GM12874 (cell line): ENCODE measurements at regions not wholly inside any gene's neighbourhood (a gene's known extent, or its start where the extent isn't known, plus 50 kb on each side); places are given as distances from the start of the nearest gene placed in this dataset.

Source experiments
- CTCF ChIP-seq: IDR thresholded peaks from 2 replicates; pipeline ENCODE4 v1.5.1; 2011; ENCODE audit warnings: low read depth, mild to moderate bottlenecking, control low read depth, low read length, moderate library complexity; ENCODE audit not compliant: insufficient read depth

- TF ChIP-seq CTCF: no peak
Observed at GRCh38 chr4:11719879-11720278, 291.2 kb upstream of the HS3ST1 start.

- TF ChIP-seq CTCF: no peak
Observed at GRCh38 chr4:11715753-11716521, 287.2 kb upstream of the HS3ST1 start.

- TF ChIP-seq CTCF: no peak
Observed at GRCh38 chr4:11710453-11711093, 281.9 kb upstream of the HS3ST1 start.

- TF ChIP-seq CTCF: no peak
Observed at GRCh38 chr4:11704186-11704830, 275.6 kb upstream of the HS3ST1 start.

GRCh38 chr4:11702886-11703557, 274.3 kb upstream of the HS3ST1 start:
- no peak for TF ChIP-seq CTCF

GRCh38 chr4:11701966-11702725, 273.5 kb upstream of the HS3ST1 start:
- no peak for TF ChIP-seq CTCF
